ENCODE measurements at regions not wholly inside any gene's neighbourhood (a gene's known extent, or its start where the extent isn't known, plus 50 kb on each side); places are given as distances from the start of the nearest gene placed in this dataset.
"Not testable (repeated sequence)": the region's sequence is repeated elsewhere in the genome, so short reads cannot be mapped to it uniquely, and the experiment has no call there.

GRCh38 chr5:98364549-98364948 is 408.9 kb upstream of the RGMB start:
- DNase-seq (ENCODE audit: low spot score), result no peak

- DNase-seq (ENCODE audit: low spot score), result no peak
These were observed 408.3 kb upstream of the RGMB start for GRCh38 chr5:98365126-98365525.

- DNase-seq (ENCODE audit: low spot score), result no peak
These were observed 405.3 kb upstream of the RGMB start for GRCh38 chr5:98368141-98368540.

- DNase-seq (ENCODE audit: low spot score), result no peak
These were observed 401.1 kb upstream of the RGMB start for GRCh38 chr5:98372351-98372750.

- DNase-seq (ENCODE audit: low spot score), result no peak
These were observed 381.4 kb upstream of the RGMB start for GRCh38 chr5:98391921-98392625.

- DNase-seq (ENCODE audit: low spot score), result not testable (repeated sequence)
These were observed 380.3 kb upstream of the RGMB start for GRCh38 chr5:98393205-98393604.

- DNase-seq (ENCODE audit: low spot score), result peak; percentile 73
These were observed 376.4 kb upstream of the RGMB start for GRCh38 chr5:98397081-98397480.

- no peak for DNase-seq (ENCODE audit: low spot score)
These were observed 375.0 kb upstream of the RGMB start for GRCh38 chr5:98398465-98398864.

- peak; percentile 25 for DNase-seq (ENCODE audit: low spot score)
These were observed 371.8 kb upstream of the RGMB start for GRCh38 chr5:98401656-98402055.

GRCh38 chr5:98402130-98402529 is 371.3 kb upstream of the RGMB start:
- no peak for DNase-seq (ENCODE audit: low spot score)

GRCh38 chr5:98403131-98403530 is 370.3 kb upstream of the RGMB start:
- no peak for DNase-seq (ENCODE audit: low spot score)

- DNase-seq (ENCODE audit: low spot score), result peak; percentile 60
These were observed 358.5 kb upstream of the RGMB start for GRCh38 chr5:98414938-98415337.

GRCh38 chr5:98415663-98416062 is 357.8 kb upstream of the RGMB start:
- DNase-seq (ENCODE audit: low spot score), result no peak

- no peak for DNase-seq (ENCODE audit: low spot score)
These were observed 356.9 kb upstream of the RGMB start for GRCh38 chr5:98416541-98416940.

GRCh38 chr5:98419825-98420224 is 353.6 kb upstream of the RGMB start:
- no peak for DNase-seq (ENCODE audit: low spot score)

- DNase-seq (ENCODE audit: low spot score), result peak; percentile 49
These were observed 348.6 kb upstream of the RGMB start for GRCh38 chr5:98424681-98425450.

GRCh38 chr5:98425640-98426039 is 347.8 kb upstream of the RGMB start:
- DNase-seq (ENCODE audit: low spot score), result no peak

- DNase-seq (ENCODE audit: low spot score), result no peak
These were observed 344.7 kb upstream of the RGMB start for GRCh38 chr5:98428806-98429205.

GRCh38 chr5:98432378-98432777 is 341.1 kb upstream of the RGMB start:
- DNase-seq (ENCODE audit: low spot score), result no peak

- no peak for DNase-seq (ENCODE audit: low spot score)
These were observed 340.4 kb upstream of the RGMB start for GRCh38 chr5:98433022-98433421.

- no peak for DNase-seq (ENCODE audit: low spot score)
These were observed 339.8 kb upstream of the RGMB start for GRCh38 chr5:98433673-98434072.

- no peak for DNase-seq (ENCODE audit: low spot score)
These were observed 336.8 kb upstream of the RGMB start for GRCh38 chr5:98436667-98437066.

GRCh38 chr5:98442448-98442847 is 331.0 kb upstream of the RGMB start:
- no peak for DNase-seq (ENCODE audit: low spot score)

- DNase-seq (ENCODE audit: low spot score), result no peak
These were observed 329.6 kb upstream of the RGMB start for GRCh38 chr5:98443881-98444280.

Measured in AG20443 (cell line).